ENCODE measurements at regions not wholly inside any gene's neighbourhood (a gene's known extent, or its start where the extent isn't known, plus 50 kb on each side); places are given as distances from the start of the nearest gene placed in this dataset.

DNA sequence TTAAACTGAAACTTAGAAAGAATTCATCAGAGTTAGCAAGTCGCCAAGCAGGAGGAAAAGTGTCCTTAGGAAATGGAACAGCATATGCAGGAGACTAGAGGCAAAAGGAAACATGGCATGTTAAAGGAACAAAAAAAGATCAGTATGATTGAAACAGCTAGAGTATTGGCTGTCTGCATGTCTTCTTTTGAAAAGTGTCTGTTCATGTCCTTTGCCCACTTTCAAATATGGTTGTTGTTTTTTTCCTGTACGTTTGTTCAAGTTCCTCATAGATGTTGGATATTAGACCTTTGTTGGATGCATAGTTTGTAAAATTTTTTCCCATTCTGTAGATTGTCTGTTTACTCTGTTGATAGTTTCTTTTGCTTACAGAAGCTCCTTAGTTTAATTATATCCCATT lies 161.6 kb downstream of the NR4A2 start:
- TF ChIP-seq POLR2A (IDR thresholded peaks at IDR 0.05; ENCODE audit: low read depth, low read length) (no peak), GATA2 (IDR thresholded peaks at IDR 0.05; ENCODE audit: insufficient read depth, insufficient read length, low read depth, low read length) (no peak), JUN (IDR thresholded peaks at IDR 0.05; ENCODE audit: borderline replicate concordance, insufficient read depth, insufficient read length, low read depth) (no peak), MYC (IDR thresholded peaks at IDR 0.05; ENCODE audit: low read depth, low read length) (no peak), EZH2 (IDR thresholded peaks at IDR 0.05; ENCODE audit: borderline replicate concordance, low read depth, low read length, severe bottlenecking) (no peak), POLR2AphosphoS5 (IDR thresholded peaks at IDR 0.05; ENCODE audit: insufficient read depth, low read depth, low read length) (no peak), FOS (IDR thresholded peaks at IDR 0.05; ENCODE audit: borderline replicate concordance, insufficient read depth, low read length) (no peak)
- TF ChIP-seq, protein P1, sequence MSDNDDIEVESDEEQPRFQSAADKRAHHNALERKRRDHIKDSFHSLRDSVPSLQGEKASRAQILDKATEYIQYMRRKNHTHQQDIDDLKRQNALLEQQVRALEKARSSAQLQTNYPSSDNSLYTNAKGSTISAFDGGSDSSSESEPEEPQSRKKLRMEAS (IDR thresholded peaks at IDR 0.05; ENCODE audit: insufficient read depth, insufficient read length), result no peak
- TF ChIP-seq, protein P2, sequence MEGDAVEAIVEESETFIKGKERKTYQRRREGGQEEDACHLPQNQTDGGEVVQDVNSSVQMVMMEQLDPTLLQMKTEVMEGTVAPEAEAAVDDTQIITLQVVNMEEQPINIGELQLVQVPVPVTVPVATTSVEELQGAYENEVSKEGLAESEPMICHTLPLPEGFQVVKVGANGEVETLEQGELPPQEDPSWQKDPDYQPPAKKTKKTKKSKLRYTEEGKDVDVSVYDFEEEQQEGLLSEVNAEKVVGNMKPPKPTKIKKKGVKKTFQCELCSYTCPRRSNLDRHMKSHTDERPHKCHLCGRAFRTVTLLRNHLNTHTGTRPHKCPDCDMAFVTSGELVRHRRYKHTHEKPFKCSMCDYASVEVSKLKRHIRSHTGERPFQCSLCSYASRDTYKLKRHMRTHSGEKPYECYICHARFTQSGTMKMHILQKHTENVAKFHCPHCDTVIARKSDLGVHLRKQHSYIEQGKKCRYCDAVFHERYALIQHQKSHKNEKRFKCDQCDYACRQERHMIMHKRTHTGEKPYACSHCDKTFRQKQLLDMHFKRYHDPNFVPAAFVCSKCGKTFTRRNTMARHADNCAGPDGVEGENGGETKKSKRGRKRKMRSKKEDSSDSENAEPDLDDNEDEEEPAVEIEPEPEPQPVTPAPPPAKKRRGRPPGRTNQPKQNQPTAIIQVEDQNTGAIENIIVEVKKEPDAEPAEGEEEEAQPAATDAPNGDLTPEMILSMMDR (IDR thresholded peaks at IDR 0.05; ENCODE audit: extremely low read depth in 1 of 2, insufficient read depth in 1 of 2, low read depth in 1 of 2, low read length in 2 of 2), result no peak
- intact Hi-C loops (cut with micrococcal nuclease), result no loop called here
- no TSS peak for BruUV-seq (replicated peaks)
- Histone ChIP-seq H3K9me1 (replicated peaks; ENCODE audit: control insufficient read depth, extremely low read depth, insufficient read depth, low read length) (no peaks in the 10 kb centered on the region), H3K36me3 (ENCODE audit: control insufficient read depth in 2 of 2, extremely low read depth in 1 of 2, insufficient read depth in 2 of 2, low read length in 2 of 2) (no peaks in the 10 kb centered on the region), H3K27ac (ENCODE audit: insufficient read depth, low read depth, low read length) (no peak overlapping the region), H3K4me2 (ENCODE audit: insufficient read depth, low read length) (no peak overlapping the region), H3K9ac (replicated peaks; ENCODE audit: extremely low read depth, insufficient read depth, low read length) (no peak overlapping the region), H3K27me3 (ENCODE audit: control insufficient read depth in 2 of 2, insufficient read depth in 2 of 2, low read length in 2 of 2) (no peaks in the 10 kb centered on the region), H3K9me3 (replicated peaks; ENCODE audit: control insufficient read depth, insufficient read depth, low read length) (no peaks in the 10 kb centered on the region), H3K79me2 (ENCODE audit: control insufficient read depth, insufficient read depth, low read length) (no peaks in the 10 kb centered on the region), H3K4me3 (replicated peaks in 1 of 3; ENCODE audit: insufficient read depth in 1 of 3, low read depth in 1 of 3, low read length in 3 of 3) (no peak overlapping the region), H3K4me1 (ENCODE audit: control insufficient read depth, extremely low read depth, insufficient read depth, low read length) (no peaks in the 10 kb centered on the region), H2AFZ (ENCODE audit: low read depth, low read length) (no peak overlapping the region), H4K20me1 (replicated peaks; ENCODE audit: control insufficient read depth, extremely low read depth, insufficient read depth, low read length) (no peaks in the 10 kb centered on the region)
- dilution Hi-C loops (cut with MboI; ENCODE audit: extremely low pct_ligation_motif_present, low sequenced_read_pairs), result no loop called here
- ChIA-PET CTCF (no interaction called here), POLR2A (no interaction called here)
- DNase-seq (ENCODE audit: low read depth, low spot score) (no peak), FAIRE-seq (no peak)
